BJ (cell line): ENCODE measurements at regions not wholly inside any gene's neighbourhood (a gene's known extent, or its start where the extent isn't known, plus 50 kb on each side); places are given as distances from the start of the nearest gene placed in this dataset.

ENCODE experiments used
- CTCF ChIA-PET: fragments of 350-600 bp; formaldehyde crosslinking; extraction: SDS; loops from one replicate; lab custom pipeline; 2021; ENCODE audit warnings: antibody characterized with exemption, inconsistent platforms; lab: Yijun Ruan, JAX
- POLR2A ChIA-PET: fragments of 300-600 bp; sonication (Branson Sonifier 250); formaldehyde crosslinking; extraction: SDS; loops from one replicate; lab custom pipeline; 2021; ENCODE audit warnings: antibody characterized with exemption; lab: Charles Lee
- DNase-seq: peaks from one replicate; pipeline ENCODE4 v3.0.0-alpha.2; 2011; ENCODE audit warnings: low read depth
- H3K27me3 ChIP-seq: 2 replicates; pipeline ENCODE4 v1.6.0; 2011; ENCODE audit warnings: low read length; ENCODE audit not compliant: control insufficient read depth, insufficient read depth
- H3K36me3 ChIP-seq: 2 replicates; pipeline ENCODE4 v1.5.1; 2011; ENCODE audit warnings: low read length; ENCODE audit not compliant: control insufficient read depth, insufficient read depth
- H3K4me3 ChIP-seq: 2 replicates; pipeline ENCODE4 v1.5.1; 2011; ENCODE audit warnings: low read depth, mild to moderate bottlenecking, control low read depth, low read length
- CTCF ChIP-seq: IDR thresholded peaks from 2 replicates; pipeline ENCODE4 v1.5.1; 2011; ENCODE audit warnings: low read depth, mild to moderate bottlenecking, control low read depth, inconsistent platforms, low read length, moderate library complexity; ENCODE audit not compliant: insufficient read depth

DNA sequence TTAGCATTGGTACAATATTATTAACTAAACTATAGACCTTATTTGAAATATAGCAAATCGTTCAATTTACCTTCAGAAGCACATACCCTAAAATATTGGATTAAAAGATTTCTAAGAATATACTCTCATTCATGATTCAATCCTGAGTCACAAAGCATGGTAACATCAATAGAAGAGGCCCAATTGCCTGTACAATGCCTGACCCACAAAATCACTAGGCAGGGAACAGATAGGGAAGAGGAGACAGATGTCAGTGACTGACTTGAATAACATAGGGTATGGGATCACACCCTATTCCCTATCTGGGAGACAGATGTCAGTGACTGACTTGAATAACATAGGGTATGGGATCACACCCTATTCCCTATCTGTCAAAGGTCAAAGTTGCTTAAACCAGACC is 611.6 kb upstream of the VRK2 start:
- no peaks in the 10 kb centered on the region for H3K27me3 ChIP-seq
- POLR2A ChIA-PET: no interaction called here
- H3K36me3 ChIP-seq: no peaks in the 10 kb centered on the region
- TF ChIP-seq CTCF: no peak
- no peak for DNase-seq
- H3K4me3 ChIP-seq: no peak overlapping the region
- CTCF ChIA-PET: no interaction called here

GRCh38 chr2:57437077-57437476 is 609.5 kb upstream of the VRK2 start:
- POLR2A ChIA-PET: no interaction called here
- no peak for DNase-seq
- CTCF ChIA-PET: no interaction called here
- Histone ChIP-seq H3K4me3 (no peak overlapping the region), H3K27me3 (no peaks in the 10 kb centered on the region), H3K36me3 (no peaks in the 10 kb centered on the region)
- TF ChIP-seq CTCF: no peak

GRCh38 chr2:57440437-57440836 is 606.2 kb upstream of the VRK2 start:
- Histone ChIP-seq H3K4me3 (no peak overlapping the region), H3K36me3 (no peaks in the 10 kb centered on the region), H3K27me3 (no peaks in the 10 kb centered on the region)
- CTCF ChIA-PET: no interaction called here
- POLR2A ChIA-PET: no interaction called here
- no peak for DNase-seq
- no peak for TF ChIP-seq CTCF

GRCh38 chr2:57443086-57443485 is 603.5 kb upstream of the VRK2 start:
- Histone ChIP-seq H3K36me3 (no peaks in the 10 kb centered on the region), H3K4me3 (no peak overlapping the region), H3K27me3 (no peaks in the 10 kb centered on the region)
- TF ChIP-seq CTCF: no peak
- CTCF ChIA-PET: no interaction called here
- POLR2A ChIA-PET: no interaction called here
- DNase-seq: no peak

- no peaks in the 10 kb centered on the region for H3K27me3 ChIP-seq
- peak; percentile 4 for DNase-seq
- no peaks in the 10 kb centered on the region for H3K36me3 ChIP-seq
- POLR2A ChIA-PET: no interaction called here
- TF ChIP-seq CTCF: no peak
- CTCF ChIA-PET: no interaction called here
- no peak overlapping the region for H3K4me3 ChIP-seq
Measured at GRCh38 chr2:57443973-57444521, 602.6 kb upstream of the VRK2 start.
